Hepatocyte (in vitro differentiated cells): ENCODE measurements at regions not wholly inside any gene's neighbourhood (a gene's known extent, or its start where the extent isn't known, plus 50 kb on each side); places are given as distances from the start of the nearest gene placed in this dataset.

ENCODE experiments used
- DNase-seq: peaks from one replicate; pipeline ENCODE4 v3.0.0-alpha.2; 2016; ENCODE audit warnings: low spot score
- H2AFZ ChIP-seq: fragments of 200-600 bp; sonication (generic); 2 replicates; pipeline ENCODE4 v1.6.0; 2016; ENCODE audit warnings: antibody characterized with exemption, mild to moderate bottlenecking
- H3K27ac ChIP-seq: fragments of 200-600 bp; sonication (generic); 2 replicates; pipeline ENCODE4 v1.5.1; 2016; ENCODE audit warnings: mild to moderate bottlenecking
- H3K27me3 ChIP-seq: fragments of 200-600 bp; sonication (generic); 2 replicates; pipeline ENCODE4 v1.6.1; 2016
- H3K36me3 ChIP-seq: fragments of 200-600 bp; sonication (generic); replicated peaks from 2 replicates; pipeline ENCODE4 v1.5.1; 2016; ENCODE audit warnings: low read depth; ENCODE audit not compliant: insufficient read depth
- H3K4me1 ChIP-seq: fragments of 200-600 bp; sonication (generic); 2 replicates; pipeline ENCODE4 v1.5.1; 2016; ENCODE audit warnings: mild to moderate bottlenecking, moderate library complexity; ENCODE audit not compliant: insufficient read depth
- H3K4me2 ChIP-seq: fragments of 200-600 bp; sonication (generic); 2 replicates; pipeline ENCODE4 v1.6.0; 2016
- H3K4me3 ChIP-seq: fragments of 200-600 bp; sonication (generic); 2 replicates; pipeline ENCODE4 v1.5.1; 2016; ENCODE audit warnings: mild to moderate bottlenecking
- H3K79me2 ChIP-seq: fragments of 200-600 bp; sonication (generic); 2 replicates; pipeline ENCODE4 v1.6.0; 2017; ENCODE audit warnings: mild to moderate bottlenecking
- H3K9me2 ChIP-seq: fragments of 200-600 bp; sonication (generic); replicated peaks from 2 replicates; pipeline ENCODE4 v1.6.0; 2017; ENCODE audit warnings: mild to moderate bottlenecking; ENCODE audit not compliant: insufficient read depth
- H3K9me3 ChIP-seq: fragments of 200-600 bp; sonication (generic); 2 replicates; pipeline ENCODE4 v1.5.1; 2016; ENCODE audit warnings: low read depth, mild to moderate bottlenecking
- H4K20me1 ChIP-seq: fragments of 200-600 bp; sonication (generic); 2 replicates; pipeline ENCODE4 v1.6.0; 2016; ENCODE audit warnings: mild to moderate bottlenecking; ENCODE audit not compliant: insufficient read depth, poor library complexity, severe bottlenecking
- CTCF ChIP-seq: fragments of 200-600 bp; sonication (generic); IDR thresholded peaks from 2 replicates; pipeline ENCODE4 v1.5.1; 2016; ENCODE audit warnings: antibody characterized with exemption, mild to moderate bottlenecking; ENCODE audit not compliant: poor library complexity
- EZH2 ChIP-seq: fragments of 200-600 bp; sonication (generic); IDR thresholded peaks from 2 replicates; pipeline ENCODE4 v1.6.1; 2016; ENCODE audit warnings: antibody characterized with exemption, mild to moderate bottlenecking, borderline replicate concordance
- EZH2phosphoT487 ChIP-seq: fragments of 200-600 bp; sonication (generic); IDR thresholded peaks from one replicate; pipeline ENCODE4 v1.6.1; 2018; ENCODE audit warnings: antibody characterized with exemption, mild to moderate bottlenecking, low read depth, moderate library complexity; ENCODE audit not compliant: unreplicated experiment, severe bottlenecking
- WGBS: methylation state at CpG from one replicate; pipeline ENCODE4 v1.1.6; 2016; ENCODE audit warnings: low lambda C conversion rate; ENCODE audit errors: missing lambda C conversion rate; 5-methylcytosine and 5-hydroxymethylcytosine counted together

- no peaks in the 10 kb centered on the region for H3K36me3 ChIP-seq
- TF ChIP-seq CTCF, result no peak
- TF ChIP-seq EZH2, result no peak
- TF ChIP-seq EZH2phosphoT487, result no peak
- H3K9me3 ChIP-seq, result no peaks in the 10 kb centered on the region
- H4K20me1 ChIP-seq, result no peaks in the 10 kb centered on the region
- no peaks in the 10 kb centered on the region for H3K27me3 ChIP-seq
- H3K4me3 ChIP-seq, result no peak overlapping the region
- H3K4me2 ChIP-seq, result no peak overlapping the region
- DNase-seq, result no peak
- H3K27ac ChIP-seq, result no peak overlapping the region
- no peak overlapping the region for H2AFZ ChIP-seq
- 81% methylated on average over 8 of the region's 8 CpGs for WGBS
- H3K4me1 ChIP-seq, result no peaks in the 10 kb centered on the region
- no peaks in the 10 kb centered on the region for H3K79me2 ChIP-seq
- H3K9me2 ChIP-seq, result no peaks in the 10 kb centered on the region
These were observed 174.3 kb downstream of the TFAP2B start for GRCh38 chr6:50992704-50993625.

GRCh38 chr6:50993941-50994720, 175.5 kb downstream of the TFAP2B start:
- H3K9me2 ChIP-seq, result no peaks in the 10 kb centered on the region
- H3K9me3 ChIP-seq, result no peaks in the 10 kb centered on the region
- DNase-seq, result no peak
- 87% methylated on average over 3 of the region's 3 CpGs for WGBS
- H3K4me1 ChIP-seq, result no peaks in the 10 kb centered on the region
- H2AFZ ChIP-seq, result no peak overlapping the region
- H4K20me1 ChIP-seq, result no peaks in the 10 kb centered on the region
- H3K4me2 ChIP-seq, result no peak overlapping the region
- TF ChIP-seq CTCF, result no peak
- no peak for TF ChIP-seq EZH2
- TF ChIP-seq EZH2phosphoT487, result no peak
- H3K79me2 ChIP-seq, result no peaks in the 10 kb centered on the region
- H3K27me3 ChIP-seq, result no peaks in the 10 kb centered on the region
- H3K27ac ChIP-seq, result no peak overlapping the region
- H3K36me3 ChIP-seq, result no peaks in the 10 kb centered on the region
- H3K4me3 ChIP-seq, result no peak overlapping the region

- 92% methylated on average over 5 of the region's 5 CpGs for WGBS
- DNase-seq, result no peak
- H3K36me3 ChIP-seq, result no peaks in the 10 kb centered on the region
- no peaks in the 10 kb centered on the region for H3K79me2 ChIP-seq
- no peak overlapping the region for H3K4me3 ChIP-seq
- no peaks in the 10 kb centered on the region for H3K9me2 ChIP-seq
- no peak overlapping the region for H3K4me2 ChIP-seq
- TF ChIP-seq CTCF (no peak), EZH2 (no peak), EZH2phosphoT487 (no peak)
- no peak overlapping the region for H2AFZ ChIP-seq
- H3K27me3 ChIP-seq, result no peaks in the 10 kb centered on the region
- no peaks in the 10 kb centered on the region for H4K20me1 ChIP-seq
- H3K4me1 ChIP-seq, result no peaks in the 10 kb centered on the region
- no peaks in the 10 kb centered on the region for H3K9me3 ChIP-seq
- H3K27ac ChIP-seq, result no peak overlapping the region
These were observed 176.4 kb downstream of the TFAP2B start for GRCh38 chr6:50995036-50995435.
